ENCODE measurements at regions not wholly inside any gene's neighbourhood (a gene's known extent, or its start where the extent isn't known, plus 50 kb on each side); places are given as distances from the start of the nearest gene placed in this dataset.

- no peak for TF ChIP-seq EZH2 (IDR thresholded peaks at IDR 0.05; ENCODE audit: low read length, unreplicated experiment)
- TF ChIP-seq CTCF (conservative IDR thresholded peaks at IDR 0.05; ENCODE audit: low read depth, low read length), result no peak
- TF ChIP-seq EZH2phosphoT487 (IDR thresholded peaks at IDR 0.05; ENCODE audit: borderline replicate concordance, low read length), result no peak
Measured at GRCh38 chr20:22214296-22214695, 370.1 kb downstream of the FOXA2 start.

All from PC-3 (cell line).